GM19239 (cell line): ENCODE measurements at regions not wholly inside any gene's neighbourhood (a gene's known extent, or its start where the extent isn't known, plus 50 kb on each side); places are given as distances from the start of the nearest gene placed in this dataset.

Experiments used
- DNase-seq: peaks from one replicate; pipeline ENCODE4 v3.0.0; 2011; ENCODE audit warnings: low spot score; ENCODE audit not compliant: insufficient read length
- FAIRE-seq: peaks from 2 replicates; lab custom pipeline; 2011; peaks lifted over from hg19 to GRCh38; lab: Jason Lieb, UNC

GRCh38 chr12:78402366-78403134, 462.0 kb upstream of the SYT1 start:
- DNase-seq = no peak
- no peak for FAIRE-seq

DNA sequence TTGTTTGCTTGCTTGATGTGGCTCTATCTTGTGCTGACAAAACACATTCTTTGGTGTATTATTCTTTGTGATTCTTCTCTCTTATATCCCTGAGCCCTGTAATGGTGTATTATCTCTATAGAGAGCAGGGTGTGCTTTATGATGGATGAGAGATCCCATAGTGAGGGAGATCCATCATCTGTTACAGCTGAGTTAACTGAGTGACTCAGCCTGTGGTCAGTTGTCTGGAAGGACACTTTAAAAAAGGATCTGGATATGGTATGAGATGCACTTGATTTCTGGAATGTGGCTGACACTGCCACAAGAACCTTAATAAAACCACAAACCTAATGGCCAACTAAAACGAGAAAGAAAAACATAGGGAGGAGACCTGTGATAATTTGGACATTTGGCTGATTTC, 461.4 kb upstream of the SYT1 start:
- FAIRE-seq (no peak), DNase-seq (no peak)

DNA sequence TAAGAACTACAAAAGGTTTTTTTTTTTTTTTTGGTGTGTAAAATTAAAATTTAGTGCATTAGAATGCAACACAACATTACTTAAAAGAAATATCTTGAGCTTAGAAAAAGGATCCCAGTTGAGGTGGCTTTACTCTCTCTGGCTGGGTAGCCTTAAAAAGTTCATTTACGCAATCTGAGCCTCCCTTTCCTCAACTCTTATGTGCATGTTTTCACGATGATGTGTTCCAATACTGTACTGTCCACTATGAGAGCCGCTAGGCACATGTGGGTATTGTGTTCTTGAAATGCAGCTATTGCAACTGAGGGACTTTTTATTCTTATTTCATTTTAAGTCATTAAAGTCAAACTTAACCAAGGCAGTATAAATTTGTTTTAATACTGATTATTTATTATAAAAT, 460.9 kb upstream of the SYT1 start:
- no peak for FAIRE-seq
- no peak for DNase-seq

GRCh38 chr12:78406213-78406612, 458.4 kb upstream of the SYT1 start:
- no peak for DNase-seq
- no peak for FAIRE-seq

- FAIRE-seq (no peak), DNase-seq (no peak)
Observed at GRCh38 chr12:78406828-78407227, 457.7 kb upstream of the SYT1 start.

- DNase-seq = no peak
- FAIRE-seq = peak; percentile 35
Observed at GRCh38 chr12:78407722-78408121, 456.9 kb upstream of the SYT1 start.

GRCh38 chr12:78414071-78414470, 450.5 kb upstream of the SYT1 start:
- FAIRE-seq (no peak), DNase-seq (no peak)

- no peak for DNase-seq
- no peak for FAIRE-seq
Observed at GRCh38 chr12:78418919-78419318, 445.7 kb upstream of the SYT1 start.

GRCh38 chr12:78419513-78419912, 445.1 kb upstream of the SYT1 start:
- FAIRE-seq = no peak
- DNase-seq = no peak

DNA sequence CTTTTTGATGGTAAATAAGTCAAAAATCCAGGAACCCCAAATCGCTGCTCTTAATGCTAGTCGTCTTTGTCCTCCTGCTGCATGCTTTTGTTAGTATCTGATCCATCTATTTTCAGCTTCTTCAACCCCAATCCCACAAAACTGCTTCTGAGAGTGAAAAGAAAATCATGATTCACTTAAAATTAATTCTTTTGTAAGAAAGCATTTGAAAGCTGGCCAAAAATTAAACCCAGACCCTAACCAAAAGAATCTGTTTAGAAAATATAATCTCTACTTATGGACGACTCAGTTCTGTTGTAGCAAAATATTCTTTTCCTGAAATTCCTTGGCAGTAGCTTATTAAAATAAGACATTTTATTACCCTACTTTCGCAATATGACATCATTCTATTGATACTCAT, 443.6 kb upstream of the SYT1 start:
- DNase-seq (no peak), FAIRE-seq (no peak)

GRCh38 chr12:78430551-78430950, 434.0 kb upstream of the SYT1 start:
- no peak for DNase-seq
- no peak for FAIRE-seq

- DNase-seq = no peak
- no peak for FAIRE-seq
Observed at GRCh38 chr12:78431931-78432330, 432.6 kb upstream of the SYT1 start.

DNA sequence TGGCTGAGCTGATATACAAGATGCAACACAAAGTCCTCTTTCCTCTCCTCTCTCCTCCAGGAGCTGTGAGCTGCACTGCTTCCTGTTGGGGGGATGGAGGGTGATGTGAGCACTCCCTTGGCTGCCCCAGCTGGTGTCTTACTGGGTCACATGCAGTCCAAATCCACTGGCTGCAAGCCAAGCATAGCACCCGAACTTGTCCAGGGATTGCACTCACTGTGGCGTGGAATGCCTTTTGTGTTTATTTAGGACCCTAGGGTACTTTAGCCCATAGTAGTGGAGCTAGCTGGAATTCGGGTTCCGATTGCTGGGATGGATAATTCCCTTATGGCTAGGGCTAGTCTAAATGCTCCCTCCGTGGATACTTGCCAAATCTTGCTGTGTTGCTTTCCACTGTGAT, 424.9 kb upstream of the SYT1 start:
- FAIRE-seq (no peak), DNase-seq (no peak)

DNA sequence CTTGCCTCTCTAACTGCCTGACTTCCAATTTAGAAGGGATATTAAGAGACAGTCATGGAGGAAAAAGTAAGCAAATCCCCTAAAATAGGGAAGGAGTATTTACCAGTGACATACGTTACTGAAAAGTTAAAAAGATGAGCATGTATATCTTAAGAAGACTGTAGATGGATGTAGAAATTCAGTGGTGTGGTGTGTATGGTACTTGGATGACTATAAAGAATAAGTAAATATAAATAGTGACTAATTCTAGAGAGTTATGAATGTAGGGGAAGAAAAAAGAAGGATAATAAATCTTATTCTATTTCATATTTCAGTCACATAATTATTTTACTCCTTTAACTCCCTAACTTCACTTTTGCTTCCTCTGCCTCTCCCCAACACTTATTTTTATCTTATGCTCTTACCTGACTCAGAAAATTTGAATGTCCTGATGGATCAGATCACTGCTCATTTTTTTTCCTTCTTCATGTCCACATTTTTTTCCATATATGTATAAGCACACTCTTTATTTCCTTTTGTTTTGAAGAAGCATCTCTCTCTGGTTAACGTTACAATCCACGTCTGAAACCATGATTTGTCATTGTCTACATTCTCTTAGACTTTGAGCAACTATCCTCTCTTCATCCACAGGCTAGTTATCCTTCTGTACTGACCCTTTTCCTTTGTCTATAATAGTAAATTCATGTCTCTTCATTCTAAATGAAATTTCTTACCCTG, 422.7 kb upstream of the SYT1 start:
- DNase-seq (no peak), FAIRE-seq (no peak)

DNA sequence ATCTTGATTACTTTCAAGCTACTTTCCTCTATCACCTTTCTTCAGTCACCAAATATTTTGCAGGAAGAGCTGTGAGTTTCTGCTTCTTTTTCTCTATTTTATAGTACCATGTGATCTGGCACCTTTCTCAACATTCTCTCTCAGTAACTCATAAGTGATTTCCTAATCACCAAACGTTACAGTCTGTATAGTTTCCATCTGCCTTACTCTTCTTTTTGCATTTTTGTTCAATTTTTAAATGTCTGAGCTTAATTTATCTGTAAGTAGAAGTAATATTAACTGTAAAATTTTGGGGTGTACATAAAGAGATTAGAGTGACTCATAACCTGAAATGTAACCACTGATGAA, 422.1 kb upstream of the SYT1 start:
- no peak for DNase-seq
- no peak for FAIRE-seq

DNA sequence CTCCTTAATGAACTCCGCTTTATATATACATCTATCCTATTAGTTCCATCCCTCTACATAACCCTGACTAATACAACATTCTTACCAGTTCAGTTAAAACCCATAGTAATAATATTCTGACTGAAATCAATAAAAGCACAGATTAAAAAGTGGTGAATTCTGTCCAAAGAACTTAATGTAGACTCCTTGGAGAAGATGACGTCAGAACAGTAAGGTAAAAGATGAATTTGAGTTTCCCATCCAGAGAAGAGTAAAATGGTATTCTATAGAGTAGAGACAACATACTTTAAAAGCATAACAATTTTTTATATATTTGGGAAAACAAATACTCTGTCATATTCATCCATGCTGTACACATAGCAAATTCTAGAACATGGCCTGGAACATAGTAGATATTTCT, 418.0 kb upstream of the SYT1 start:
- FAIRE-seq = no peak
- DNase-seq = no peak

- DNase-seq (no peak), FAIRE-seq (no peak)
Observed at GRCh38 chr12:78447373-78447772, 417.2 kb upstream of the SYT1 start.

DNA sequence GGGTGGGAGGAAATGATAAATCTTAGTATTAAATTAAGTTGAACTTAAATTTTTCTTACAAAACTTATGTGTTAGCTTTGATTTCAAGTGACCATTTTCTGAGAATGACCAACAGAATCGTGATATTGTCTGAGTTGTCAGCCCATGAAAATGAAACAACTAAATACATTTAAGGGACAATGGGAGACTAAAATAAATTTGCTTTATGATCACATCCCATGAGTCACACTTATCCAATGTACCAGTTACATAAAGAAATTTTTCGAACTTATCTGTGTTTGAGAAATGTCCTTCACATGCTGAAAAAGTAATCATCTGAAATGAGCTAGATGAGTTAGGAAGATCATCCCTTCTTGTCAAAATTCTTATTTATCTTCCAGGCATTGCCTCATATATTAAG, 415.9 kb upstream of the SYT1 start:
- DNase-seq (no peak), FAIRE-seq (no peak)

GRCh38 chr12:78455991-78456390, 408.6 kb upstream of the SYT1 start:
- DNase-seq (no peak), FAIRE-seq (no peak)

DNA sequence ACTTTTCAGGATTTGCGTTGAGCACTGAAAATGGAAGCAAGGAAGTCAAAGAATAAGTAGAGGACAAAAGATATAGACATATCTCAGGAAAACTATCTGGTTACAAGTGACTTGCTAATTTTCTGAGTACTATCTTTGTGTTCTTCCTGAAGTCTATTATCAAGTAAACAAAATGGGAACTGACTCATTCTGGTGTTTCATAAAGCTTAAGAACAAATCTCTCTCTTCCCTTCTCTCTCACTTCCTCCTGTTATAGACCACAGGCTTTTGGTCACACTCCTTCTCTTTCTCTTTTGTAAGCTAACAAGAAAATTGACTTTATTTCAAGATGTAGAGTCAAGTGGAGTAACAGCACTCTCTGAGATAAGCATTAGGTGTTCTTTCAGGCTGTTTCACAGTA, 406.6 kb upstream of the SYT1 start:
- FAIRE-seq = peak; percentile 55
- peak; percentile 9 for DNase-seq

- peak; percentile 79 for FAIRE-seq
Observed at GRCh38 chr12:78470354-78471195, 394.0 kb upstream of the SYT1 start.

More at GRCh38 chr12:78470354-78471195, 394.0 kb upstream of the SYT1 start:
- no peak for DNase-seq
